H9 (cell line): ENCODE measurements at regions not wholly inside any gene's neighbourhood (a gene's known extent, or its start where the extent isn't known, plus 50 kb on each side); places are given as distances from the start of the nearest gene placed in this dataset.

ENCODE experiments used
- DNase-seq: peaks from one replicate; pipeline ENCODE4 v3.0.0-alpha.2; 2017
- H2AFZ ChIP-seq: one replicate; pipeline ENCODE4 v1.6.1; 2013; ENCODE audit warnings: mild to moderate bottlenecking, low read length, control low read depth, moderate library complexity
- H2AK5ac ChIP-seq: 2 replicates; pipeline ENCODE4 v1.6.1; 2013; ENCODE audit warnings: low read length, control low read depth, mixed read lengths; ENCODE audit not compliant: insufficient read length
- H2BK120ac ChIP-seq: one replicate; pipeline ENCODE4 v1.6.1; 2013; ENCODE audit warnings: low read depth, mild to moderate bottlenecking, low read length, control low read depth, inconsistent platforms; ENCODE audit not compliant: poor library complexity, severe bottlenecking
- H2BK12ac ChIP-seq: 2 replicates; pipeline ENCODE4 v1.6.1; 2013; ENCODE audit warnings: low read length, control low read depth, mixed read lengths, low read depth; ENCODE audit not compliant: insufficient read length
- H2BK15ac ChIP-seq: 2 replicates; pipeline ENCODE4 v1.6.1; 2013; ENCODE audit warnings: low read depth, low read length, control low read depth
- H2BK20ac ChIP-seq: one replicate; pipeline ENCODE4 v1.6.1; 2013; ENCODE audit warnings: low read depth, mild to moderate bottlenecking, low read length, control low read depth, inconsistent platforms; ENCODE audit not compliant: poor library complexity, severe bottlenecking
- H2BK5ac ChIP-seq: 2 replicates; pipeline ENCODE4 v1.6.1; 2013; ENCODE audit warnings: low read length, control low read depth, mixed read lengths; ENCODE audit not compliant: insufficient read length
- H3K14ac ChIP-seq: 2 replicates; pipeline ENCODE4 v1.6.1; 2013; ENCODE audit warnings: low read length, control low read depth; ENCODE audit not compliant: insufficient read depth
- H3K18ac ChIP-seq: 2 replicates; pipeline ENCODE4 v1.6.1; 2013; ENCODE audit warnings: low read depth, mild to moderate bottlenecking, mixed read lengths, low read length, control low read depth; ENCODE audit not compliant: insufficient read length
- H3K23ac ChIP-seq: 2 replicates; pipeline ENCODE4 v1.6.1; 2013; ENCODE audit warnings: low read length, control low read depth, mixed read lengths, low read depth; ENCODE audit not compliant: insufficient read length
- H3K23me2 ChIP-seq: 2 replicates; pipeline ENCODE4 v1.6.1; 2013; ENCODE audit warnings: low read depth, mild to moderate bottlenecking, mixed read lengths, low read length, control low read depth; ENCODE audit not compliant: insufficient read length, poor library complexity, severe bottlenecking
- H3K27ac ChIP-seq: 2 replicates; pipeline ENCODE4 v1.5.1; 2013; ENCODE audit warnings: low read length, control low read depth, mixed read lengths, low read depth; ENCODE audit not compliant: insufficient read length
- H3K27me3 ChIP-seq: 2 replicates; pipeline ENCODE4 v1.6.1; 2013; ENCODE audit warnings: low read length, control low read depth, inconsistent platforms; ENCODE audit not compliant: insufficient read depth
- H3K4ac ChIP-seq: 2 replicates; pipeline ENCODE4 v1.6.1; 2013; ENCODE audit warnings: low read depth, mild to moderate bottlenecking, control low read depth, inconsistent platforms, low read length, moderate library complexity
- H3K4me1 ChIP-seq: 2 replicates; pipeline ENCODE4 v1.6.1; 2013; ENCODE audit warnings: low read length, control low read depth, inconsistent platforms; ENCODE audit not compliant: insufficient read depth
- H3K4me2 ChIP-seq: 2 replicates; pipeline ENCODE4 v1.6.1; 2013; ENCODE audit warnings: low read length, control low read depth, mixed read lengths; ENCODE audit not compliant: insufficient read length, insufficient read depth
- H3K56ac ChIP-seq: 2 replicates; pipeline ENCODE4 v1.6.1; 2013; ENCODE audit warnings: low read depth, mild to moderate bottlenecking, mixed read lengths, low read length, control low read depth; ENCODE audit not compliant: insufficient read length
- H3K79me1 ChIP-seq: 2 replicates; pipeline ENCODE4 v1.6.1; 2013; ENCODE audit warnings: low read depth, mild to moderate bottlenecking, moderate library complexity, low read length, control low read depth, inconsistent platforms; ENCODE audit not compliant: insufficient read depth, poor library complexity, severe bottlenecking
- H3K79me2 ChIP-seq: 2 replicates; pipeline ENCODE4 v1.6.1; 2013; ENCODE audit warnings: low read length, control low read depth, inconsistent platforms; ENCODE audit not compliant: insufficient read depth
- H3K9ac ChIP-seq: 2 replicates; pipeline ENCODE4 v1.6.1; 2013; ENCODE audit warnings: low read length, control low read depth, mixed read lengths; ENCODE audit not compliant: insufficient read length; ENCODE audit errors: extremely low read depth
- H3K9me3 ChIP-seq: one replicate; pipeline ENCODE4 v1.6.1; 2013; ENCODE audit warnings: low read depth, low read length, inconsistent platforms; ENCODE audit not compliant: control insufficient read depth
- H3T11ph ChIP-seq: one replicate; pipeline ENCODE4 v1.6.1; 2013; ENCODE audit warnings: mild to moderate bottlenecking, low read length, control low read depth, inconsistent platforms
- H4K20me1 ChIP-seq: one replicate; pipeline ENCODE4 v1.6.1; 2013; ENCODE audit not compliant: control insufficient read depth, insufficient read length, insufficient read depth
- H4K5ac ChIP-seq: 2 replicates; pipeline ENCODE4 v1.6.1; 2013; ENCODE audit warnings: low read depth, mild to moderate bottlenecking, mixed read lengths, low read length, control low read depth; ENCODE audit not compliant: insufficient read length
- H4K8ac ChIP-seq: replicated peaks from 2 replicates; pipeline ENCODE4 v1.6.1; 2013; ENCODE audit warnings: low read length, control low read depth, mixed read lengths, low read depth; ENCODE audit not compliant: insufficient read length
- H4K91ac ChIP-seq: 2 replicates; pipeline ENCODE4 v1.6.1; 2013; ENCODE audit warnings: low read depth, mild to moderate bottlenecking, moderate library complexity, mixed read lengths, low read length, control low read depth; ENCODE audit not compliant: insufficient read length
- H3K27ac Mint-ChIP-seq, 3 experiments: 2 replicates in 2 of 3; 3 replicates in 1 of 3; pipeline ENCODE4 v1.8.0; 2020 to 2021; ENCODE audit warnings: mixed read lengths in 3 of 3, mild to moderate bottlenecking in 1 of 3, moderate library complexity in 1 of 3
- H3K27me3 Mint-ChIP-seq: 2 replicates; pipeline ENCODE4 v1.8.0; 2021; ENCODE audit warnings: low read depth, mild to moderate bottlenecking, moderate library complexity, mixed read lengths
- H3K36me3 Mint-ChIP-seq, 3 experiments: 2 replicates in 2 of 3; 3 replicates in 1 of 3; pipeline ENCODE4 v1.8.0; 2020 to 2021; ENCODE audit warnings: low read depth in 3 of 3, mixed read lengths in 3 of 3; ENCODE audit not compliant: insufficient read depth in 1 of 3
- H3K4me1 Mint-ChIP-seq, 2 experiments: 2 replicates each; pipeline ENCODE4 v1.8.0; 2020; ENCODE audit warnings: mixed read lengths in 2 of 2
- H3K4me3 Mint-ChIP-seq, 2 experiments: 2 replicates in 1 of 2; 3 replicates in 1 of 2; pipeline ENCODE4 v1.8.0; 2020 to 2021; ENCODE audit warnings: mild to moderate bottlenecking in 2 of 2, mixed read lengths in 2 of 2, moderate library complexity in 1 of 2
- H3K9me3 Mint-ChIP-seq, 2 experiments: 2 replicates in 1 of 2; 3 replicates in 1 of 2; pipeline ENCODE4 v1.8.0; 2020; ENCODE audit warnings: mild to moderate bottlenecking in 2 of 2, mixed read lengths in 2 of 2, moderate library complexity in 1 of 2
- CTCF ChIP-seq: fragments of 200-600 bp; sonication (generic); conservative IDR thresholded peaks from 3 replicates; pipeline ENCODE4 v1.8.0; 2021; ENCODE audit warnings: antibody characterized with exemption, mild to moderate bottlenecking
- WGBS: extraction: QIAGEN DNeasy Blood & Tissue Kit; methylation state at CpG from one replicate; pipeline ENCODE4 v1.1.7; 2013; ENCODE audit warnings: missing lambda C conversion rate, low lambda C conversion rate, mixed read lengths; ENCODE audit not compliant: insufficient read length; ENCODE audit errors: extremely low coverage; 5-methylcytosine and 5-hydroxymethylcytosine counted together

- no peak overlapping the region for H2BK120ac ChIP-seq
- no peak overlapping the region for H3K9ac ChIP-seq
- DNase-seq = no peak
- H3K23ac ChIP-seq = no peak overlapping the region
- no peaks in the 10 kb centered on the region for H4K20me1 ChIP-seq
- no peak overlapping the region for H3K14ac ChIP-seq
- Mint-ChIP-seq H3K9me3 (peaks cover 15 to 28% of the 10 kb centered on the region in 2 experiments), H3K27ac (no peak overlapping the region), H3K4me1 (peaks cover 3% of the 10 kb centered on the region in 2 experiments; a peak in 3 of 4 replicates), H3K4me3 (no peak overlapping the region), H3K36me3 (peaks cover 21 to 31% (median 29%) of the 10 kb centered on the region in 3 experiments), H3K27me3 (no peaks in the 10 kb centered on the region)
- H2BK5ac ChIP-seq = no peak overlapping the region
- H3K27ac ChIP-seq = no peak overlapping the region
- no peaks in the 10 kb centered on the region for H3K23me2 ChIP-seq
- H2BK15ac ChIP-seq = no peak overlapping the region
- no peak overlapping the region for H2BK20ac ChIP-seq
- no peaks in the 10 kb centered on the region for H3K9me3 ChIP-seq
- H3K18ac ChIP-seq = no peak overlapping the region
- no peak overlapping the region for H2AFZ ChIP-seq
- no peaks in the 10 kb centered on the region for H3K79me1 ChIP-seq
- H2AK5ac ChIP-seq = no peak overlapping the region
- no peaks in the 10 kb centered on the region for H3K79me2 ChIP-seq
- H3K56ac ChIP-seq = no peak overlapping the region
- H4K8ac ChIP-seq = no peak overlapping the region
- WGBS = no CpG with 5 or more reads among the region's 2 CpGs
- no peak overlapping the region for H4K5ac ChIP-seq
- H3K4ac ChIP-seq = no peak overlapping the region
- no peak for TF ChIP-seq CTCF
- H3K4me1 ChIP-seq = no peaks in the 10 kb centered on the region
- no peak overlapping the region for H2BK12ac ChIP-seq
- H4K91ac ChIP-seq = no peak overlapping the region
- no peak overlapping the region for H3T11ph ChIP-seq
- no peaks in the 10 kb centered on the region for H3K27me3 ChIP-seq
- H3K4me2 ChIP-seq = no peak overlapping the region
Observed at GRCh38 chr7:130974169-130974568, 240.2 kb upstream of the KLF14 start.
